ENCODE measurements at regions not wholly inside any gene's neighbourhood (a gene's known extent, or its start where the extent isn't known, plus 50 kb on each side); places are given as distances from the start of the nearest gene placed in this dataset.

GRCh38 chr1:110788673-110789072 is 84.3 kb upstream of the CD53 start:
- TF ChIP-seq CTCF (conservative IDR thresholded peaks at IDR 0.05): no peak
- no peak for TF ChIP-seq ZFX (IDR thresholded peaks at IDR 0.05)
